ENCODE measurements at regions not wholly inside any gene's neighbourhood (a gene's known extent, or its start where the extent isn't known, plus 50 kb on each side); places are given as distances from the start of the nearest gene placed in this dataset.

DNA sequence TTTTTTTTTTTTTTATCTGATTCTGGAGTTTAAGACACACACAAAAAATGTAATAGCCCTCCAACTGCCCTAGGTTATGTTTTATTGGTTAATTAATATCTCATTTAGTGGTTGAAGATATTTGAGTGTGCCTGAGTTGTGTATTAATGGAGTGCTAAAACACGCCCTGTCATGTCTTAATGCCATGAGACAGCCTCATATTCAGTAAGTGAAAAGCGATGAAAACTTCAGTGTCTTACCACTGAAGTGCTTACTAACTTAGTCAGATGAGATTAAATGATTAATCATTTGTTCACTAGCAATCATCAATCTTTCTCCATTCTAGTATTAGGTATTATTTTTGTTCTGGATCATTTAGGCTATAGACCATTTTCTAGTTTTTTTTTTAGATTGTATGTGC is 544.7 kb upstream of the ROBO2 start:
- TF ChIP-seq ESRRA (IDR thresholded peaks at IDR 0.05; ENCODE audit: low read length) (no peak), TCF3 (IDR thresholded peaks at IDR 0.05; ENCODE audit: borderline replicate concordance, insufficient read depth, low read depth, low read length) (no peak), MEF2A (IDR thresholded peaks at IDR 0.05; ENCODE audit: insufficient read depth, low read depth, low read length) (no peak), RB1 (IDR thresholded peaks at IDR 0.05; ENCODE audit: borderline replicate concordance) (no peak), IKZF1 (conservative IDR thresholded peaks at IDR 0.05) (no peak), TCF7 (IDR thresholded peaks at IDR 0.05; ENCODE audit: borderline replicate concordance) (no peak)
- TF ChIP-seq, protein P1, sequence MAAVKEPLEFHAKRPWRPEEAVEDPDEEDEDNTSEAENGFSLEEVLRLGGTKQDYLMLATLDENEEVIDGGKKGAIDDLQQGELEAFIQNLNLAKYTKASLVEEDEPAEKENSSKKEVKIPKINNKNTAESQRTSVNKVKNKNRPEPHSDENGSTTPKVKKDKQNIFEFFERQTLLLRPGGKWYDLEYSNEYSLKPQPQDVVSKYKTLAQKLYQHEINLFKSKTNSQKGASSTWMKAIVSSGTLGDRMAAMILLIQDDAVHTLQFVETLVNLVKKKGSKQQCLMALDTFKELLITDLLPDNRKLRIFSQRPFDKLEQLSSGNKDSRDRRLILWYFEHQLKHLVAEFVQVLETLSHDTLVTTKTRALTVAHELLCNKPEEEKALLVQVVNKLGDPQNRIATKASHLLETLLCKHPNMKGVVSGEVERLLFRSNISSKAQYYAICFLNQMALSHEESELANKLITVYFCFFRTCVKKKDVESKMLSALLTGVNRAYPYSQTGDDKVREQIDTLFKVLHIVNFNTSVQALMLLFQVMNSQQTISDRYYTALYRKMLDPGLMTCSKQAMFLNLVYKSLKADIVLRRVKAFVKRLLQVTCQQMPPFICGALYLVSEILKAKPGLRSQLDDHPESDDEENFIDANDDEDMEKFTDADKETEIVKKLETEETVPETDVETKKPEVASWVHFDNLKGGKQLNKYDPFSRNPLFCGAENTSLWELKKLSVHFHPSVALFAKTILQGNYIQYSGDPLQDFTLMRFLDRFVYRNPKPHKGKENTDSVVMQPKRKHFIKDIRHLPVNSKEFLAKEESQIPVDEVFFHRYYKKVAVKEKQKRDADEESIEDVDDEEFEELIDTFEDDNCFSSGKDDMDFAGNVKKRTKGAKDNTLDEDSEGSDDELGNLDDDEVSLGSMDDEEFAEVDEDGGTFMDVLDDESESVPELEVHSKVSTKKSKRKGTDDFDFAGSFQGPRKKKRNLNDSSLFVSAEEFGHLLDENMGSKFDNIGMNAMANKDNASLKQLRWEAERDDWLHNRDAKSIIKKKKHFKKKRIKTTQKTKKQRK (IDR thresholded peaks at IDR 0.05; ENCODE audit: low read depth, low read length), result no peak
- Histone ChIP-seq H3K79me2 (ENCODE audit: control insufficient read depth, insufficient read depth, low read length) (no peaks in the 10 kb centered on the region), H3K4me1 (ENCODE audit: control insufficient read depth, insufficient read depth, low read length) (no peaks in the 10 kb centered on the region), H3K27ac (ENCODE audit: control insufficient read depth, insufficient read depth) (no peak overlapping the region), H3K27me3 (replicated peaks in 1 of 2; ENCODE audit: control insufficient read depth in 2 of 2, insufficient read depth in 2 of 2, low read length in 1 of 2) (no peaks in the 10 kb centered on the region), H3K4me2 (ENCODE audit: control insufficient read depth, insufficient read depth) (no peak overlapping the region), H3K9ac (ENCODE audit: control insufficient read depth, insufficient read depth, low read length) (no peak overlapping the region), H3K4me3 (no peak overlapping the region), H2AFZ (ENCODE audit: control insufficient read depth, low read depth, low read length) (no peak overlapping the region), H4K20me1 (ENCODE audit: control insufficient read depth, insufficient read depth) (no peaks in the 10 kb centered on the region), H3K36me3 (ENCODE audit: control insufficient read depth in 2 of 2, insufficient read depth in 2 of 2, low read length in 1 of 2) (no peaks in the 10 kb centered on the region), H3K9me3 (replicated peaks; ENCODE audit: control insufficient read depth, insufficient read depth, low read length) (no peaks in the 10 kb centered on the region)
- BruUV-seq (replicated peaks), result no TSS peak
- CTCF ChIA-PET, result no interaction called here
- POLR2A ChIA-PET, result no interaction called here
- in situ Hi-C loops (cut with MboI), result no loop called here
- no peak for DNase-seq (ENCODE audit: low read depth, low spot score)
- RAD21 ChIA-PET (ENCODE audit: unreplicated experiment), result no interaction called here
- SMC1A ChIA-PET (ENCODE audit: uncharacterized antibody, unreplicated experiment), result interaction anchor here (1.4 kb wide), 1 partner anchor 11 kb away, joined by 4 read pairs; no protein-coding TSS in a partner anchor
- no peak for FAIRE-seq
- ATAC-seq, result no peak
- 16% methylated on average over 2 of the region's 2 CpGs for WGBS (ENCODE audit: insufficient coverage, insufficient replicate concordance, low lambda C conversion rate, missing lambda C conversion rate)
- intact Hi-C loops (cut with micrococcal nuclease; ENCODE audit: unreplicated experiment), result no loop called here
